ENCODE measurements at regions not wholly inside any gene's neighbourhood (a gene's known extent, or its start where the extent isn't known, plus 50 kb on each side); places are given as distances from the start of the nearest gene placed in this dataset.

DNA sequence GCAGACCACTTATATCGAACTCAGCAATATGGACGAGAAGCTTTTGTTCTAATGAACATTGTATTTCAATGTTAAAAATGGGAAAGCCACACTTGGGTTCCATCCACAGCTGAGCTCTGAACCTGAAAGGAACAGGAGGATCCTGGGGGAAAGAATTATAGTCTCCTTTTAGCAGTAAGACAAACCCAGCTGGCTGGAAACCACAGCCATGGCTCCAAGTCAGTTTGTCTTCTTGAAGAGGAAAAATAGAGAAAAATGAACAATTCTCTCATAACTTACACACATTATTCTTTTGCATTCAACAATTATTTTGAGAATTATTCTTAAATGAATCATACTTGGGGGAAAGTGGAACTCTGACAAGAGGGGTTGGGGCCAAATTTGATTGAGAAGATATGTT, 149.2 kb upstream of the VEPH1 start:
- TF ChIP-seq, protein P1, sequence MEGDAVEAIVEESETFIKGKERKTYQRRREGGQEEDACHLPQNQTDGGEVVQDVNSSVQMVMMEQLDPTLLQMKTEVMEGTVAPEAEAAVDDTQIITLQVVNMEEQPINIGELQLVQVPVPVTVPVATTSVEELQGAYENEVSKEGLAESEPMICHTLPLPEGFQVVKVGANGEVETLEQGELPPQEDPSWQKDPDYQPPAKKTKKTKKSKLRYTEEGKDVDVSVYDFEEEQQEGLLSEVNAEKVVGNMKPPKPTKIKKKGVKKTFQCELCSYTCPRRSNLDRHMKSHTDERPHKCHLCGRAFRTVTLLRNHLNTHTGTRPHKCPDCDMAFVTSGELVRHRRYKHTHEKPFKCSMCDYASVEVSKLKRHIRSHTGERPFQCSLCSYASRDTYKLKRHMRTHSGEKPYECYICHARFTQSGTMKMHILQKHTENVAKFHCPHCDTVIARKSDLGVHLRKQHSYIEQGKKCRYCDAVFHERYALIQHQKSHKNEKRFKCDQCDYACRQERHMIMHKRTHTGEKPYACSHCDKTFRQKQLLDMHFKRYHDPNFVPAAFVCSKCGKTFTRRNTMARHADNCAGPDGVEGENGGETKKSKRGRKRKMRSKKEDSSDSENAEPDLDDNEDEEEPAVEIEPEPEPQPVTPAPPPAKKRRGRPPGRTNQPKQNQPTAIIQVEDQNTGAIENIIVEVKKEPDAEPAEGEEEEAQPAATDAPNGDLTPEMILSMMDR (IDR thresholded peaks at IDR 0.05) = no peak
- no peak for ATAC-seq
- Histone ChIP-seq H3K27ac (no peak overlapping the region), H3K36me3 (no peaks in the 10 kb centered on the region), H3K9me3 (no peaks in the 10 kb centered on the region), H3K27me3 (no peaks in the 10 kb centered on the region), H3K4me1 (no peaks in the 10 kb centered on the region), H3K4me3 (no peak overlapping the region)
- DNase-seq = no peak
- intact Hi-C loops (cut with DNase I) = no loop called here
- 78 to 84% methylated on average over 2 of the region's 2 CpGs for WGBS, 2 donors
- FAIRE-seq = no peak

DNA sequence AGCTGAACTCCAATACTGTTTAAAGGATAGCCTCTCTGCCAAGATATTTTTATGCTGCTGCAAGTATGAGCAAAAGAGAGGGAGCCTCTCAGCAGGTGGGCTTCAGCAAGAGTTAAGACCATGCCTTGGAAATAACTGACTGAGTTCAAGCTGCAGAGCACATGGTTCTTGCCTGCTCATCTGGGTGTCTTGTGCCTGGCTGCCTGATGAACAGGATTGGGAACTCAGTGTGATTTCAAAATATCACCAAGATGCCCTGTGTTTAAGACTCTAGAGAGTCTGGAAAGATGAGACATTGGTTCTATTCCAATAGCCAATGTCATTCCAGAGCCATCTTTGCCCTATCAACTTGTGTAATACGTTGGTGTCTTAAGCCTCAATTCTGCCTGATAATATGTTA, 147.5 kb upstream of the VEPH1 start:
- Histone ChIP-seq H3K4me1 (no peaks in the 10 kb centered on the region), H3K9me3 (no peaks in the 10 kb centered on the region), H3K4me3 (no peak overlapping the region), H3K27ac (no peak overlapping the region), H3K36me3 (no peaks in the 10 kb centered on the region), H3K27me3 (no peaks in the 10 kb centered on the region)
- intact Hi-C loops (cut with DNase I) = no loop called here
- ATAC-seq (no peak), DNase-seq (no peak), FAIRE-seq (no peak)
- TF ChIP-seq, protein P1 (IDR thresholded peaks at IDR 0.05) = no peak
- 66 to 70% methylated on average over 1 of the region's 1 CpG for WGBS, 2 donors

DNA sequence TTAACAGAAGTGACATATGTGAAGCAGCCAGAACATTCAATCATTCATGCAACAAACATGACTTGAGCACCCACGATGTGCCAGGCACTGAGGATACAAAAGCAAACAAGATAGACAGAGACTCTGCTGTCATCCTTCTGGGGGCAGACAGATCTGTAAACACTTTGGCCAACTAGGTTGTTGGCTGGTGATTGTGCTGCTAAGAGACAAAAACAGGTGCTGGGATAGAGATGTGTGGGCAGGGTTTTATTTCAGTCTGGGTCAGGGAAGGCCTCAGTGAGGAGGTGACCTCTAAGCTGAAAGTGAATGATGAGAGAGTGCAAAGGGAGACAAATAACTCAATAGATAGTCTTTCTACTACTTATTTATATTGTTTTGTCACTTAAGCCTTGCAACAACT, 147.0 kb upstream of the VEPH1 start:
- no peak for FAIRE-seq
- H3K9me3 ChIP-seq = no peaks in the 10 kb centered on the region
- no peak for ATAC-seq

DNA sequence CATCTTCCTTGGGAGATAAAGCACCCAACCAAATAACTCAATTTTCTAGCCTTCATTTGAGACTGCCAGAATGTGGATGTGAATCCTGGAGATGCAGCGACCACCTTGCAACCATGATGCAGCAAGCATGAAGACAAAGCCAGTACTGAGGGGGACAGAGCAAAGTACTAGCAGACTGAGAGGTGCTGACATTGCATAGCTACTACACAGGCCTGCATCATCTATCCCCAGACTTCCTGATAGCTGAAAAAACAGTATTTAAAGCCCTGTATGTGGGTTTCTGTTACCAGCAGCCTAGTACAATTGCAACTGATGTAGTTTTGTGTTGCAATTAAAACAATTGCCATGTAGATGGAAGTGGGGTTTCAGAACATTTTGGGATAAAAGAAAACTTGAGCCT, 146.3 kb upstream of the VEPH1 start:
- intact Hi-C loops (cut with DNase I) = no loop called here
- no peaks in the 10 kb centered on the region for H3K27me3 ChIP-seq
- TF ChIP-seq, protein P1 (IDR thresholded peaks at IDR 0.05) = no peak
- FAIRE-seq = no peak
- H3K4me1 ChIP-seq = no peaks in the 10 kb centered on the region
- DNase-seq = no peak
- ATAC-seq = no peak
- H3K36me3 ChIP-seq = no peaks in the 10 kb centered on the region
- no peak overlapping the region for H3K27ac ChIP-seq
- no peak overlapping the region for H3K4me3 ChIP-seq
- WGBS, 2 donors = 63 to 68% methylated on average over 1 of the region's 1 CpG
- no peaks in the 10 kb centered on the region for H3K9me3 ChIP-seq

More for the DNA sequence above, 147.0 kb upstream of the VEPH1 start:
- Histone ChIP-seq H3K36me3 (no peaks in the 10 kb centered on the region), H3K27me3 (no peaks in the 10 kb centered on the region), H3K27ac (no peak overlapping the region), H3K4me1 (no peaks in the 10 kb centered on the region), H3K4me3 (no peak overlapping the region)
- intact Hi-C loops (cut with DNase I) = no loop called here
- TF ChIP-seq, protein P1 (IDR thresholded peaks at IDR 0.05) = no peak
- DNase-seq = no peak
- WGBS, 2 donors = 19 to 34% methylated on average over 1 of the region's 1 CpG

DNA sequence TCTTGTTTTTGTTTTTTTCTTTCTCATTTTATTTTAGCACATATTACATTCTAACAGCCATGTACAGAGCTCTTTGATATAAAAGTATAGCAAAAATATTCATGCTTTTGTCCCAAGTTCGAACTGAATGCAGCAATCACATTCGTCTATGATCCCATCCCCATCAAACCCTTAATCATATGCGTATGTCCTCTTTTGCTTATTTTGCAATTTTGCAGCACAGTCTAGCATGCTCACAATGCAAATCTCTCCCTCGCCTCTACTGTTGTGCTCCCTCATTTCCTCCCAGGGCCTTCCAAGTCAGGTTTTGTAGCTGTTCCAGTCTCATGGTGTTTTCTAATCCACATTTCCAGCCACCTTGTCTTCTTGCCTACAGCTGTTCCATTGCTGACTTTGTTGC, 144.6 kb upstream of the VEPH1 start:
- ATAC-seq (no peak), DNase-seq (no peak), FAIRE-seq (no peak)
- intact Hi-C loops (cut with DNase I) = no loop called here
- TF ChIP-seq, protein P1 (IDR thresholded peaks at IDR 0.05) = no peak
- Histone ChIP-seq H3K4me1 (no peaks in the 10 kb centered on the region), H3K27me3 (no peaks in the 10 kb centered on the region), H3K4me3 (no peak overlapping the region), H3K36me3 (no peaks in the 10 kb centered on the region), H3K9me3 (no peaks in the 10 kb centered on the region), H3K27ac (no peak overlapping the region)
- 66 to 78% methylated on average over 4 of the region's 4 CpGs for WGBS, 2 donors

Measured in pancreas (tissue), 10 donors.